Keratinocyte (primary cell): ENCODE measurements at regions not wholly inside any gene's neighbourhood (a gene's known extent, or its start where the extent isn't known, plus 50 kb on each side); places are given as distances from the start of the nearest gene placed in this dataset.

ENCODE experiments used
- CTCF ChIP-seq, 3 experiments: IDR thresholded peaks in 1 of 3; conservative IDR thresholded peaks in 1 of 3; optimal IDR thresholded peaks in 1 of 3; 2 replicates in 2 of 3; 3 replicates in 1 of 3; pipeline versions ENCODE3 to v1.5.1; 2011; ENCODE audit warnings: low read length in 3 of 3, mild to moderate bottlenecking in 3 of 3, moderate library complexity in 2 of 3, control low read depth in 1 of 3, inconsistent platforms in 1 of 3; ENCODE audit not compliant: insufficient read depth in 2 of 3; ENCODE audit errors: extremely low read depth in 1 of 3
- EZH2 ChIP-seq: IDR thresholded peaks from one replicate; pipeline ENCODE4 v1.6.1; 2012; ENCODE audit warnings: inconsistent platforms, mild to moderate bottlenecking, low read length, moderate library complexity

DNA sequence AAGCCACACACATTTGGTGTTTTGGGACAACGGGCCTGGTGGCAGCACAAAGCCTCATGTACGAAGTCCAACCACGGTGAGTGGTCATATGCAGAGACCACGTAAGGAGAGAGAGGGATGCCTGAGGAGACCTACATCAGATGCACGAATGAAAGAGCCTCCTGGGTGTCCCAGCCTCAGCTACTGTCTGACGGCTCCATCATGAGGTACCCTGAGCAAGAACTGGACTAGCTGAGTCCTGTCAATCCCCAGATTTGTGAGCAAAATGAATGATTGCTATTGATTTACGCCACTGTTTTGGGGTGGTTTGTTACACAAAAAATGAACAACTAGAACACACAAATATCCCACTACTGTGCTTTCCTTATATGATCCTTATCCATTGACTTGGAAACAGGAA, 275.7 kb upstream of the KYNU start:
- no peak for TF ChIP-seq CTCF (optimal IDR thresholded peaks at IDR 0.05 in 1 of 3, IDR thresholded peaks at IDR 0.05 in 1 of 3, conservative IDR thresholded peaks at IDR 0.05 in 1 of 3; ENCODE audit: extremely low read depth in 1 of 3, insufficient read depth in 2 of 3, low read length in 3 of 3)
- no peak for TF ChIP-seq EZH2
